C4-2B (cell line): ENCODE measurements at regions not wholly inside any gene's neighbourhood (a gene's known extent, or its start where the extent isn't known, plus 50 kb on each side); places are given as distances from the start of the nearest gene placed in this dataset.

Source experiments
- CTCF ChIP-seq: fragments of 450-650 bp; conservative IDR thresholded peaks from 2 replicates; pipeline ENCODE4 v1.5.1; 2017; ENCODE audit warnings: mild to moderate bottlenecking
- ZFX ChIP-seq: fragments of 450-650 bp; IDR thresholded peaks from 2 replicates; pipeline ENCODE4 v1.6.1; 2017

DNA sequence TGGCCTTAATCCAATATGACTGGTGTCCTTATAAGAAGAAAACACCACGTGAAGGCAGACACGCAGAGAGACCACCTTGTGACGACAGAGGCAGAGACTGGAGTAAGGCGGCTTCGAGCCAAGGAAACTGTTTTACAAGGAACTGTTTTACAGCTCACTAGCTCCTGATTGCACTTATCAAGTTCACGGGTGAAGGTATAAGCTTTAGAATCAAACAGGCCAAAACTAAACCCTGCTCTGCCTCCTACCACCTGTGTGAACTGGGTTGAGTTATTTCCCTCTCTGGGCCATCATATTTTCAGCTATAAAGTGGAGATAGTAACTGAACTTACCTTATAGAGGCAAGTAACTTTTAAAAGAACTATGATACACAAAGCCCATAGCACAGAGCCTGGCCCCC lies 166.9 kb upstream of the NFIA start:
- TF ChIP-seq CTCF, result no peak
- TF ChIP-seq ZFX, result no peak
